ENCODE measurements at regions not wholly inside any gene's neighbourhood (a gene's known extent, or its start where the extent isn't known, plus 50 kb on each side); places are given as distances from the start of the nearest gene placed in this dataset.

DNA sequence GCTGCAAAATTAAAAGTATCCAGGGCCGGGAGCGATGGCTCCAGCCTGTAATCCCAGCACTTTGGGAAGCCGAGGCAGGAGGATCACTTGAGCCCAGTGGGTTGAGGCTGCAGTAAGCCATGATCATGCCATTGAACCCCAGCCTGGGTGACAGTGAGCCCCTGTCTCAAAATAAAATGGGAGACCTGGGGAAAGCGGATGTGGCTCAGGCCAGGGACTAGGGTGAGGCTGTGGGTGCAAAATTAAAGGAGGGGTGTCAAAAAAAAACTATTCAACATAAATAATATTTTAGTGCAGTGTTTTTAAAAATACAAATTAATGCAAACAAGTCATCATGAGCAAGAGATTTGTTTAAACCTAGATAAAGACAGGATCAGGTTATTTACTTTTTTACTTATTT lies 100.1 kb upstream of the SLC45A1 start:
- no peaks in the 10 kb centered on the region for H3K9me3 ChIP-seq
- ATAC-seq (no peak), DNase-seq (no peak)
- H3K4me1 ChIP-seq = peaks cover 0 to 65% (median 19%) of the 10 kb centered on the region in 9 donors
- peaks cover 0 to 12% (median 0%) of the 10 kb centered on the region in 7 donors for H3K27me3 ChIP-seq
- peak overlapping the region in 9 of 10 donors; percentile 36 to 64 (median 59) for H3K4me3 ChIP-seq
- 71 to 76% methylated on average over 4 of the region's 4 CpGs for WGBS, 2 donors
- intact Hi-C loops (cut with DNase I) = loop anchor here in 5 of 10 donors (5.0 to 10.0 kb wide), 5 partner anchors 83 to 193 kb away; partner anchors contain the start of gene ERRFI1 (in 1 of the 5)
- no peaks in the 10 kb centered on the region for H3K36me3 ChIP-seq
- TF ChIP-seq, protein P1, sequence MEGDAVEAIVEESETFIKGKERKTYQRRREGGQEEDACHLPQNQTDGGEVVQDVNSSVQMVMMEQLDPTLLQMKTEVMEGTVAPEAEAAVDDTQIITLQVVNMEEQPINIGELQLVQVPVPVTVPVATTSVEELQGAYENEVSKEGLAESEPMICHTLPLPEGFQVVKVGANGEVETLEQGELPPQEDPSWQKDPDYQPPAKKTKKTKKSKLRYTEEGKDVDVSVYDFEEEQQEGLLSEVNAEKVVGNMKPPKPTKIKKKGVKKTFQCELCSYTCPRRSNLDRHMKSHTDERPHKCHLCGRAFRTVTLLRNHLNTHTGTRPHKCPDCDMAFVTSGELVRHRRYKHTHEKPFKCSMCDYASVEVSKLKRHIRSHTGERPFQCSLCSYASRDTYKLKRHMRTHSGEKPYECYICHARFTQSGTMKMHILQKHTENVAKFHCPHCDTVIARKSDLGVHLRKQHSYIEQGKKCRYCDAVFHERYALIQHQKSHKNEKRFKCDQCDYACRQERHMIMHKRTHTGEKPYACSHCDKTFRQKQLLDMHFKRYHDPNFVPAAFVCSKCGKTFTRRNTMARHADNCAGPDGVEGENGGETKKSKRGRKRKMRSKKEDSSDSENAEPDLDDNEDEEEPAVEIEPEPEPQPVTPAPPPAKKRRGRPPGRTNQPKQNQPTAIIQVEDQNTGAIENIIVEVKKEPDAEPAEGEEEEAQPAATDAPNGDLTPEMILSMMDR (IDR thresholded peaks at IDR 0.05) = no peak
- H3K27ac ChIP-seq = peak overlapping the region in 8 of 10 donors; percentile 47 to 84 (median 68)

DNA sequence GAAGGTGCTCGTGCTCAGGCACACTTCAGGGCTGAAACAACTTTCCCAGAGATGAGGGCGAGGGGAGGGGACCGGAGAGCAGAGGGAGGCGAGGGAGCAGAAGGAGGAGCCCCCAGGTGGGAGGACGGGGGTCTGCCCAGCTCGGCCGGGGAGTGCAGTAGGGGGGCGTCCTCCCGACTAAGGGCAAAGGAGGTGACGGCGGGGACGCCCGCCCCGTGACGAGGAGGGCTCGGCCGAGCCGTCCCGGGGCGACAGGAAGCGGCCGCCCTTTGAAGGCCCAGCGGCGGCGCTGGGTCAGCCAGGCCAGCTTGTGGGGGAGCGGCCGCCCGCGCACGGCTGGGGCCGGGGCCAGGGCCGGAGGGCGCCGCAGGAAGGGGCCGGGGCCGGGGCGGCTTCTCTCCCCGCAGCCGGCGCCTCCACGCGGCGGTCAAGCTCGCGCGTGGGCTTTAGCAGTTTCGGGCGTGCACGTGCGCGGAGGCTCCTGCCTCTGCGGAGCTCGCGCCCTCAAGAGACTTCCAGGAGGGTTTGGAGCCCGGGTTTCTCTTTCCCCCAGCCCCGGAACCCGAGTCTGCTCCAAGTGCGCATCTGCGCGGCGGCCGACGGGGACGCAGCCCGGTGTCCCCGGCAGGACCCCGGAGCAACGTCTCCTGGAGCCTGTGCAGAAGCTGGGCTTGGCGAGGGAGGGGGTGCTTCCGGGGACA lies 100.8 kb upstream of the SLC45A1 start:
- DNase-seq = peak in 1 of 2 donors; percentile 51
- intact Hi-C loops (cut with DNase I) = loop anchor here in 5 of 10 donors (5.0 to 10.0 kb wide), 5 partner anchors 82 to 192 kb away; partner anchors contain the start of gene ERRFI1 (in 1 of the 5)
- WGBS, 2 donors = 4% methylated on average over 49 to 70 of the region's 70 CpGs
- Histone ChIP-seq H3K4me1 (peaks cover 0 to 72% (median 19%) of the 10 kb centered on the region in 9 donors), H3K4me3 (peak overlapping the region; percentile 14 to 64 (median 57)), H3K27ac (peak overlapping the region; percentile 17 to 84 (median 66)), H3K36me3 (no peaks in the 10 kb centered on the region), H3K9me3 (no peaks in the 10 kb centered on the region), H3K27me3 (peaks cover 0 to 12% (median 0%) of the 10 kb centered on the region in 7 donors)
- TF ChIP-seq, protein P1 (IDR thresholded peaks at IDR 0.05) = peak in 4 of 9 donors; percentile 12 to 41 (median 26)
- ATAC-seq = peak; percentile 76 to 93 (median 86)

DNA sequence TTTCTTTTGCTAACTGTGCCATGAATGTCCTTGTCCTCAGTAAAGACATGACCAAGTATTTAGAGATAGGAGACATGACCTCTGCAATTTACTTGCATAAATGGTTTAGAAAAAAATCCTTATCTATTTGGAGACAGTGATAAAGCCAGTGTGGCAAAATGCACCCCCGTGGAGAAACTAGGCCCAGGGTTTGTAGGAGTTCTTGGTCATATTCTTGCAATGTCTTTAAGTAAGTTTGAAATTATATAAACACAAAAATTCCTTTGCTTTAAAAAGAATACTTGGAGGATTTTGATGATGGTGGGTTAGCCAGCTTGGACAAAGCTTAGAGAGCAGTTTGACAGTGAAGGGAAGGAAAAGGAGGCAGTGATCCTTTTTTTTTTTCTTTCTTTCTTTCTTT lies 101.9 kb upstream of the SLC45A1 start:
- no peaks in the 10 kb centered on the region for H3K9me3 ChIP-seq
- no peaks in the 10 kb centered on the region for H3K36me3 ChIP-seq
- H3K27ac ChIP-seq = peak overlapping the region in 1 of 10 donors; percentile 44
- WGBS, 2 donors = 42 to 53% methylated on average over 1 of the region's 1 CpG
- DNase-seq = no peak
- ATAC-seq = no peak
- H3K4me1 ChIP-seq = peaks cover 0 to 83% (median 19%) of the 10 kb centered on the region in 9 donors
- no peak overlapping the region for H3K4me3 ChIP-seq
- TF ChIP-seq, protein P1 (IDR thresholded peaks at IDR 0.05) = no peak
- H3K27me3 ChIP-seq = peaks cover 0 to 15% (median 2%) of the 10 kb centered on the region in 7 donors
- intact Hi-C loops (cut with DNase I) = loop anchor here in 5 of 10 donors (5.0 to 10.0 kb wide), 5 partner anchors 81 to 191 kb away; partner anchors contain the start of gene ERRFI1 (in 1 of the 5)

DNA sequence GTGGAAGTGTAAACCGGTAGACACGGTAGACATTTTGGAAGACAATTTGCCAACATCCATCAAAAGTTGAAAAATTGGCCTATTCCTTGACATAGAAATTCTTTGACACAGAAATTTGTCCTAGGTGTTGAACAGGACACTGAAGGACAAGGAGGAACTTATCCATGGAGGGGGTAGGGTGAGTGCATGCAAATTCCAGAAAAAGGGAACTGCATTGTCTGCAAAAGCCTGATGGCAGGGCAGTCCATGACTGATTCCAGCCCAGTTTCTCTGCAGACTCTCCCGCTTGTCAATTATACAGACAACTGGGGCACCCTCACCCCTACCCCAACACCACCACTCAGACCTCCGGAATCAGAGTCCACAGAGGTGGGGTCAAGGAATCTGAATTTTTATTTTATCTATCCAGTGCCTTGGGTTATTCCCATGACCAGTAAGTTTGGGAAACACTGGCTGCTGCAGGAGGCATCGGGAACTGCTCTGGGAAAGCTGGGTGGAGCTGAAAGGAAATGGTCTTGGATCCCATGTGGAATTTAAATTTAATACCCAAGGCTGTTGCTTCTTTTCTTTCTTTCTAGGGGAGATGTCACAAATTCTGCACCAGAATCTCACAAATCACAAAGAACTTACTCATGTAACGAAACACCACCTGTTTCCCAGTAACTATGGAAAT lies 103.3 kb upstream of the SLC45A1 start:
- Histone ChIP-seq H3K27me3 (peaks cover 0 to 18% (median 5%) of the 10 kb centered on the region in 7 donors), H3K27ac (peak overlapping the region in 2 of 10 donors; percentile 18 to 21), H3K9me3 (no peaks in the 10 kb centered on the region), H3K36me3 (no peaks in the 10 kb centered on the region), H3K4me1 (peaks cover 0 to 90% (median 19%) of the 10 kb centered on the region in 9 donors), H3K4me3 (no peak overlapping the region)
- TF ChIP-seq, protein P1 (IDR thresholded peaks at IDR 0.05) = peak in 1 of 9 donors; percentile 19
- DNase-seq = no peak
- no peak for ATAC-seq
- intact Hi-C loops (cut with DNase I) = loop anchor here in 5 of 10 donors (5.0 to 10.0 kb wide), 5 partner anchors 80 to 190 kb away; partner anchors contain the start of gene ERRFI1 (in 1 of the 5)
- 74 to 84% methylated on average over 6 of the region's 6 CpGs for WGBS, 2 donors
